H1 (cell line): ENCODE measurements at regions not wholly inside any gene's neighbourhood (a gene's known extent, or its start where the extent isn't known, plus 50 kb on each side); places are given as distances from the start of the nearest gene placed in this dataset.

Experiments used
- CTCF ChIA-PET: fragments of 300-600 bp; sonication (Branson Sonifier 250); formaldehyde crosslinking; loops from one replicate; lab custom pipeline; 2021; ENCODE audit not compliant: partially characterized antibody; lab: Charles Lee
- POLR2A ChIA-PET: fragments of 300-600 bp; sonication (Branson Sonifier 250); formaldehyde crosslinking; loops from one replicate; lab custom pipeline; 2021; ENCODE audit warnings: inconsistent platforms; ENCODE audit not compliant: partially characterized antibody; lab: Charles Lee
- DNase-seq, 2 experiments: peaks; one replicate each; pipeline versions ENCODE4 v3.0.0 to v3.0.0-alpha.2; 2010 to 2022; ENCODE audit warnings: low spot score in 2 of 2, low read depth in 1 of 2, mixed read lengths in 1 of 2
- FAIRE-seq: peaks from 2 replicates; lab custom pipeline; 2011; peaks lifted over from hg19 to GRCh38; lab: Jason Lieb, UNC
- H2AFZ ChIP-seq: 2 replicates; pipeline ENCODE4 v1.8.1; 2012; ENCODE audit warnings: low read length, inconsistent platforms
- H2AK5ac ChIP-seq: 2 replicates; pipeline ENCODE4 v1.6.1; 2013; ENCODE audit warnings: low read depth, low read length
- H2BK120ac ChIP-seq: replicated peaks from 2 replicates; pipeline ENCODE3; 2013; ENCODE audit warnings: low read depth, low read length, inconsistent platforms
- H2BK12ac ChIP-seq: 2 replicates; pipeline ENCODE4 v1.6.1; 2013; ENCODE audit warnings: low read depth, low read length
- H2BK15ac ChIP-seq: 2 replicates; pipeline ENCODE4 v1.6.1; 2013; ENCODE audit warnings: low read length
- H2BK20ac ChIP-seq: 2 replicates; pipeline ENCODE4 v1.6.1; 2013; ENCODE audit warnings: low read length
- H2BK5ac ChIP-seq: 2 replicates; pipeline ENCODE4 v1.6.1; 2013; ENCODE audit warnings: low read depth, low read length
- H3K14ac ChIP-seq: 2 replicates; pipeline ENCODE4 v1.6.1; 2013; ENCODE audit warnings: inconsistent platforms; ENCODE audit not compliant: insufficient read length
- H3K18ac ChIP-seq: 2 replicates; pipeline ENCODE4 v1.6.1; 2013; ENCODE audit warnings: low read length; ENCODE audit errors: extremely low read depth
- H3K23ac ChIP-seq: 2 replicates; pipeline ENCODE4 v1.6.1; 2013; ENCODE audit warnings: inconsistent platforms; ENCODE audit not compliant: insufficient read length
- H3K23me2 ChIP-seq: 2 replicates; pipeline ENCODE4 v1.6.1; 2013; ENCODE audit warnings: low read depth, low read length
- H3K27ac ChIP-seq: 2 replicates; pipeline ENCODE4 v1.6.1; 2011; ENCODE audit warnings: low read depth, low read length, inconsistent platforms
- H3K27me3 ChIP-seq, 4 experiments: replicated peaks in 1 of 4; 1 replicate in 1 of 4; 2 replicates in 3 of 4; pipeline versions ENCODE4 v1.6.1 to v1.8.1; 2011 to 2013; ENCODE audit warnings: low read length in 3 of 4, mild to moderate bottlenecking in 3 of 4, inconsistent platforms in 2 of 4, mixed read lengths in 2 of 4, moderate library complexity in 1 of 4; ENCODE audit not compliant: control insufficient read depth in 3 of 4, insufficient read depth in 3 of 4; ENCODE audit errors: extremely low read depth in 1 of 4
- H3K36me3 ChIP-seq, 4 experiments: 2 replicates each; pipeline versions ENCODE4 v1.6.1 to v1.8.1; 2011 to 2013; ENCODE audit warnings: mild to moderate bottlenecking in 4 of 4, low read length in 3 of 4, moderate library complexity in 2 of 4, control low read depth in 1 of 4, inconsistent platforms in 1 of 4; ENCODE audit not compliant: insufficient read depth in 4 of 4, control insufficient read depth in 2 of 4
- H3K4ac ChIP-seq: replicated peaks from 2 replicates; pipeline ENCODE3; 2013; ENCODE audit warnings: low read length, low read depth, mixed read lengths, inconsistent platforms; ENCODE audit not compliant: insufficient read length
- H3K4me1 ChIP-seq, 4 experiments: replicated peaks in 1 of 4; 1 replicate in 1 of 4; 2 replicates in 3 of 4; pipeline versions ENCODE4 v1.6.1 to v1.8.1; 2011 to 2013; ENCODE audit warnings: low read length in 3 of 4, inconsistent platforms in 2 of 4, mixed read lengths in 1 of 4; ENCODE audit not compliant: insufficient read depth in 4 of 4, control insufficient read depth in 3 of 4
- H3K4me2 ChIP-seq, 2 experiments: 2 replicates each; pipeline versions ENCODE4 v1.6.1 to v1.8.1; 2011 to 2013; ENCODE audit warnings: low read depth in 2 of 2, low read length in 2 of 2, control low read depth in 1 of 2, inconsistent platforms in 1 of 2, mild to moderate bottlenecking in 1 of 2; ENCODE audit not compliant: insufficient read depth in 1 of 2
- H3K4me3 ChIP-seq, 4 experiments: fragments of 200-600, 300-600 bp in 1 of 4; sonication (generic), shearing (Covaris generic), sonication (Bioruptor Twin) in 1 of 4; 2 replicates each; pipeline versions ENCODE4 v1.5.1 to v1.8.1; 2011 to 2016; ENCODE audit warnings: low read length in 4 of 4, low read depth in 3 of 4, control low read depth in 2 of 4, inconsistent platforms in 2 of 4, mild to moderate bottlenecking in 2 of 4, mixed read lengths in 1 of 4, moderate library complexity in 1 of 4; ENCODE audit not compliant: insufficient read depth in 2 of 4; ENCODE audit errors: extremely low read depth in 1 of 4
- H3K56ac ChIP-seq: replicated peaks from 2 replicates; pipeline ENCODE3; 2013; ENCODE audit warnings: low read depth, mild to moderate bottlenecking, mixed read lengths, low read length, inconsistent platforms; ENCODE audit not compliant: insufficient read length
- H3K79me1 ChIP-seq: 2 replicates; pipeline ENCODE4 v1.6.1; 2013; ENCODE audit warnings: low read depth, low read length, control low read depth
- H3K79me2 ChIP-seq, 2 experiments: 2 replicates each; pipeline versions ENCODE4 v1.6.1 to v1.8.1; 2012 to 2013; ENCODE audit warnings: low read length in 2 of 2, mild to moderate bottlenecking in 2 of 2, inconsistent platforms in 1 of 2; ENCODE audit not compliant: insufficient read depth in 2 of 2, control insufficient read depth in 1 of 2
- H3K9ac ChIP-seq, 4 experiments: replicated peaks in 1 of 4; 1 replicate in 1 of 4; 2 replicates in 3 of 4; pipeline versions ENCODE4 v1.6.1 to v1.8.1; 2011 to 2013; ENCODE audit warnings: low read depth in 3 of 4, low read length in 3 of 4, control low read depth in 2 of 4, mild to moderate bottlenecking in 2 of 4, moderate library complexity in 2 of 4, inconsistent platforms in 1 of 4; ENCODE audit errors: extremely low read depth in 1 of 4
- H3K9me3 ChIP-seq, 2 experiments: 2 replicates each; pipeline versions ENCODE4 v1.6.1 to v1.8.1; 2012 to 2013; ENCODE audit warnings: mild to moderate bottlenecking in 2 of 2, moderate library complexity in 2 of 2, control low read depth in 1 of 2, inconsistent platforms in 1 of 2, low read depth in 1 of 2, low read length in 1 of 2, mixed read lengths in 1 of 2; ENCODE audit not compliant: insufficient read depth in 2 of 2
- H4K20me1 ChIP-seq, 2 experiments: replicated peaks in 1 of 2; 2 replicates each; pipeline versions ENCODE3 to v1.8.1; 2011 to 2013; ENCODE audit warnings: inconsistent platforms in 2 of 2, low read length in 2 of 2, mild to moderate bottlenecking in 1 of 2; ENCODE audit not compliant: insufficient read depth in 2 of 2, control insufficient read depth in 1 of 2
- H4K5ac ChIP-seq: 2 replicates; pipeline ENCODE4 v1.6.1; 2013; ENCODE audit warnings: low read length, low read depth, mixed read lengths, inconsistent platforms; ENCODE audit not compliant: insufficient read length
- H4K8ac ChIP-seq: 2 replicates; pipeline ENCODE4 v1.8.0; 2013; ENCODE audit warnings: mild to moderate bottlenecking, moderate library complexity, low read length, inconsistent platforms; ENCODE audit not compliant: insufficient read depth; ENCODE audit errors: extremely low read depth
- H4K91ac ChIP-seq: replicated peaks from 2 replicates; pipeline ENCODE3; 2013; ENCODE audit warnings: low read length, mixed read lengths, inconsistent platforms; ENCODE audit not compliant: insufficient read length
- CHD2 ChIP-seq: IDR thresholded peaks from 2 replicates; pipeline ENCODE4 v1.6.1; 2012; ENCODE audit warnings: low read length, improper control_type of control experiment
- WGBS, 2 experiments: shearing (Covaris generic) in 1 of 2; methylation state at CpG; one replicate each; pipeline versions ENCODE4 v1.1.6 to v1.1.7; 2013 to 2015; ENCODE audit warnings: low lambda C conversion rate in 2 of 2, mixed read lengths in 2 of 2, inconsistent platforms in 1 of 2, low coverage in 1 of 2, missing lambda C conversion rate in 1 of 2; ENCODE audit not compliant: insufficient replicate concordance in 2 of 2, insufficient coverage in 1 of 2, insufficient read length in 1 of 2; ENCODE audit errors: extremely low coverage in 1 of 2, missing lambda C conversion rate in 1 of 2; 5-methylcytosine and 5-hydroxymethylcytosine counted together

GRCh38 chr5:88094403-88094802 lies 174.2 kb downstream of the TMEM161B start:
- TF ChIP-seq CHD2: no peak
- no peak for FAIRE-seq
- Histone ChIP-seq H4K91ac (no peak overlapping the region), H2AFZ (peak overlapping the region; percentile 63; the same call in 1 of the 2 replicates), H3K14ac (no peak overlapping the region), H3K23me2 (no peaks in the 10 kb centered on the region), H3K56ac (no peak overlapping the region), H2BK12ac (peak overlapping the region; percentile 63; the same call in 1 of the 2 replicates), H3K79me1 (no peaks in the 10 kb centered on the region), H4K8ac (no peak overlapping the region), H3K27me3 (no peaks in the 10 kb centered on the region; a peak in 1 of 7 replicates), H3K79me2 (no peaks in the 10 kb centered on the region), H3K9ac (no peak overlapping the region), H2BK5ac (no peak overlapping the region), H3K27ac (no peak overlapping the region), H3K18ac (no peak overlapping the region), H4K20me1 (no peaks in the 10 kb centered on the region), H4K5ac (no peak overlapping the region), H3K4me1 (peaks cover 0 to 12% (median 4%) of the 10 kb centered on the region in 4 experiments; a peak in 4 of 7 replicates), H3K4me2 (no peak overlapping the region), H2BK20ac (no peak overlapping the region; the same call in 1 of the 2 replicates), H3K36me3 (no peaks in the 10 kb centered on the region), H3K4ac (no peak overlapping the region), H3K23ac (no peak overlapping the region), H3K9me3 (no peaks in the 10 kb centered on the region), H2BK15ac (no peak overlapping the region; the same call in 1 of the 2 replicates), H2BK120ac (no peak overlapping the region), H3K4me3 (no peak overlapping the region), H2AK5ac (no peak overlapping the region)
- WGBS, 2 experiments: 89% methylated on average over 3 of the region's 3 CpGs; no CpG with 5 or more reads in 1 of the 2 experiments
- ChIA-PET POLR2A (no interaction called here), CTCF (interaction anchor here (1.0 kb wide), 1 partner anchor 21 kb away, joined by 3 read pairs; no protein-coding TSS in a partner anchor)
- no peak for DNase-seq
